PC-9 (cell line): ENCODE measurements at regions not wholly inside any gene's neighbourhood (a gene's known extent, or its start where the extent isn't known, plus 50 kb on each side); places are given as distances from the start of the nearest gene placed in this dataset.

Source experiments
- BruUV-seq: library from RNA; stranded (reverse); fragments of 400-500 nt; replicated peaks from 2 replicates; lab custom pipeline; 2021; lab: Mats Ljungman, UMichigan
- CTCF ChIA-PET: fragments of 300-600 bp; sonication (Branson Sonifier 250); formaldehyde crosslinking; loops from one replicate; lab custom pipeline; 2022; ENCODE audit warnings: antibody characterized with exemption; lab: Charles Lee
- POLR2A ChIA-PET: fragments of 300-600 bp; sonication (Branson Sonifier 250); formaldehyde crosslinking; loops from one replicate; lab custom pipeline; 2022; ENCODE audit warnings: antibody characterized with exemption; ENCODE audit not compliant: unreplicated experiment; lab: Charles Lee
- DNase-seq, 2 experiments: peaks; one replicate each; pipeline versions ENCODE4 v3.0.0 to v3.0.0-alpha.2; 2015 to 2022; ENCODE audit warnings: mixed read lengths in 1 of 2
- H2AFZ ChIP-seq: fragments of 200-600 bp; sonication (generic); 2 replicates; pipeline ENCODE4 v1.8.1; 2017; ENCODE audit warnings: antibody characterized with exemption
- H3F3A ChIP-seq: fragments of 200-600 bp; sonication (generic); 2 replicates; pipeline ENCODE4 v1.8.1; 2017; ENCODE audit warnings: antibody characterized with exemption, mild to moderate bottlenecking, low read depth; ENCODE audit not compliant: insufficient read depth
- H3K27ac ChIP-seq: fragments of 200-600 bp; sonication (generic); 2 replicates; pipeline ENCODE4 v1.6.1; 2016; ENCODE audit warnings: mixed run types
- H3K27me3 ChIP-seq: fragments of 200-600 bp; sonication (generic); 2 replicates; pipeline ENCODE4 v1.6.1; 2016; ENCODE audit warnings: low read depth, mixed run types; ENCODE audit not compliant: insufficient read depth
- H3K36me3 ChIP-seq: fragments of 200-600 bp; sonication (generic); 2 replicates; pipeline ENCODE4 v1.6.1; 2016; ENCODE audit warnings: low read depth, mixed run types
- H3K4me1 ChIP-seq: fragments of 200-600 bp; sonication (generic); replicated peaks from 2 replicates; pipeline ENCODE4 v1.6.1; 2016; ENCODE audit warnings: mixed run types; ENCODE audit not compliant: insufficient read depth
- H3K4me2 ChIP-seq: fragments of 200-600 bp; sonication (generic); 2 replicates; pipeline ENCODE4 v1.6.1; 2017; ENCODE audit warnings: mixed run types
- H3K4me3 ChIP-seq: fragments of 200-600 bp; sonication (generic); 2 replicates; pipeline ENCODE4 v1.6.1; 2016; ENCODE audit warnings: mixed run types
- H3K79me2 ChIP-seq: fragments of 200-600 bp; sonication (generic); 2 replicates; pipeline ENCODE4 v1.6.1; 2017; ENCODE audit warnings: low read depth, mixed run types
- H3K9me2 ChIP-seq: fragments of 200-600 bp; sonication (generic); 2 replicates; pipeline ENCODE4 v1.8.1; 2017; ENCODE audit warnings: mild to moderate bottlenecking; ENCODE audit not compliant: insufficient read depth
- H3K9me3 ChIP-seq: fragments of 200-600 bp; sonication (generic); 2 replicates; pipeline ENCODE4 v1.8.1; 2016; ENCODE audit warnings: low read depth; ENCODE audit not compliant: insufficient read depth
- H4K20me1 ChIP-seq: fragments of 200-600 bp; sonication (generic); 2 replicates; pipeline ENCODE4 v1.8.1; 2017; ENCODE audit not compliant: insufficient read depth
- EZH2 ChIP-seq: fragments of 200-600 bp; sonication (generic); IDR thresholded peaks from 2 replicates; pipeline ENCODE4 v1.8.0; 2017; ENCODE audit warnings: antibody characterized with exemption, low read depth
- intact Hi-C: fragments of 100-400 bp; cut with micrococcal nuclease; formaldehyde crosslinking; loops from one replicate; pipeline ENCODE4 v1.10.0; 2022; ENCODE audit not compliant: unreplicated experiment
- TF ChIP-seq, protein P1 (sequence below): fragments of 200-600 bp; sonication (generic); conservative IDR thresholded peaks from 2 replicates; pipeline ENCODE4 v1.6.1; 2017; ENCODE audit warnings: mixed run types, antibody characterized with exemption, mild to moderate bottlenecking, moderate library complexity

DNA sequence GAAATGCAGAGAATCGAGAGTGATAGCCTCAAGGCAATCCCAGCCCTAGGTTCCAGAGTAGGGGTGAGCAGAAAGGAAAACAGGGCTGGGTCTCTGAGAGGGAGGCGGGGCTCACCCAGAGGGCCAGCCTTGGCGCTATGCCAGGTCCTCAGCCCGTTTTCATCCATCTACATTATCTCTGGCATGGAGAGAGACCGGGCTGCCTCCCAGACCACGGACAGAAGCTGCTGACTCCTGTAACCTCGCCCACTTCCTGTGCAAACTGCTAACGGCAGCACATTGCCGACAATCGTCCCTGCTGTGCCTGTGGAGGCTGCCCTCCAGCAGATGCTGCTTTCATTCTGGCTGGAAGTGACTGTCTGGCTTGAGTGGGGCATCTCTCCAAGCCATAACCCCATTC lies 569.1 kb downstream of the NPHP4 start:
- Histone ChIP-seq H2AFZ (peak overlapping the region; percentile 58; the same call in 1 of the 2 replicates), H4K20me1 (no peaks in the 10 kb centered on the region), H3K79me2 (no peaks in the 10 kb centered on the region), H3K27ac (peak overlapping the region; percentile 87), H3K4me3 (peak overlapping the region; percentile 40; the same call in 1 of the 2 replicates), H3K9me2 (no peaks in the 10 kb centered on the region), H3K4me2 (peak overlapping the region; percentile 73), H3K36me3 (no peaks in the 10 kb centered on the region), H3F3A (peaks cover 15% of the 10 kb centered on the region), H3K27me3 (no peaks in the 10 kb centered on the region), H3K9me3 (no peaks in the 10 kb centered on the region), H3K4me1 (peaks cover 62% of the 10 kb centered on the region)
- no TSS peak for BruUV-seq
- ChIA-PET POLR2A (no interaction called here), CTCF (no interaction called here)
- no peak for TF ChIP-seq EZH2
- TF ChIP-seq, protein P1, sequence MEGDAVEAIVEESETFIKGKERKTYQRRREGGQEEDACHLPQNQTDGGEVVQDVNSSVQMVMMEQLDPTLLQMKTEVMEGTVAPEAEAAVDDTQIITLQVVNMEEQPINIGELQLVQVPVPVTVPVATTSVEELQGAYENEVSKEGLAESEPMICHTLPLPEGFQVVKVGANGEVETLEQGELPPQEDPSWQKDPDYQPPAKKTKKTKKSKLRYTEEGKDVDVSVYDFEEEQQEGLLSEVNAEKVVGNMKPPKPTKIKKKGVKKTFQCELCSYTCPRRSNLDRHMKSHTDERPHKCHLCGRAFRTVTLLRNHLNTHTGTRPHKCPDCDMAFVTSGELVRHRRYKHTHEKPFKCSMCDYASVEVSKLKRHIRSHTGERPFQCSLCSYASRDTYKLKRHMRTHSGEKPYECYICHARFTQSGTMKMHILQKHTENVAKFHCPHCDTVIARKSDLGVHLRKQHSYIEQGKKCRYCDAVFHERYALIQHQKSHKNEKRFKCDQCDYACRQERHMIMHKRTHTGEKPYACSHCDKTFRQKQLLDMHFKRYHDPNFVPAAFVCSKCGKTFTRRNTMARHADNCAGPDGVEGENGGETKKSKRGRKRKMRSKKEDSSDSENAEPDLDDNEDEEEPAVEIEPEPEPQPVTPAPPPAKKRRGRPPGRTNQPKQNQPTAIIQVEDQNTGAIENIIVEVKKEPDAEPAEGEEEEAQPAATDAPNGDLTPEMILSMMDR: no peak
- peak; percentile 66 to 69 for DNase-seq
- intact Hi-C loops: no loop called here

DNA sequence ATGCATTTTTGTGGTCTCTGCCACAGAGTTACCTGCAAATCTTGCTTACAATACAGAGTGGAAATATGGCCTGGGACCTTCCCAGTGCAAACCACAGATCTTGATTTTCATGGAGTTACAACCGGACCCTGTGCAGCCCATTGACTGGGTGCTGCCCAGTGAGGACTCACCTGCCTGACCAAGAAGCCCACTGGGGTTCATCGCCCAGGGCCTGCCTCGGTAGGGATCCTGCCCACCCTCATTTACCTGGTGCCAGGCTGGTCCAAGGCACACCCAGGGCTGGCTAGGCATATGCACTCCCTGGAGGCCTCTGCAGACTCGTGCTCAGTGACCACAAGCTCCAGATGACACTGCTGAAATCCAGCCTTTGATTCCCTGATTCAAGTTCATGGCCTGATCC lies 572.7 kb downstream of the NPHP4 start:
- no TSS peak for BruUV-seq
- H3K79me2 ChIP-seq: no peaks in the 10 kb centered on the region
- no peaks in the 10 kb centered on the region for H3K36me3 ChIP-seq
- TF ChIP-seq EZH2: no peak
- TF ChIP-seq, protein P1: no peak
- H3K4me3 ChIP-seq: no peak overlapping the region
- ChIA-PET POLR2A (no interaction called here), CTCF (no interaction called here)
- intact Hi-C loops: no loop called here
- no peaks in the 10 kb centered on the region for H3K9me3 ChIP-seq
- H3K4me2 ChIP-seq: no peak overlapping the region
- no peak overlapping the region for H3K27ac ChIP-seq
- DNase-seq: no peak
- no peaks in the 10 kb centered on the region for H4K20me1 ChIP-seq
- H2AFZ ChIP-seq: no peak overlapping the region
- peaks cover 8% of the 10 kb centered on the region for H3F3A ChIP-seq
- H3K4me1 ChIP-seq: peaks cover 32% of the 10 kb centered on the region
- H3K9me2 ChIP-seq: no peaks in the 10 kb centered on the region
- H3K27me3 ChIP-seq: no peaks in the 10 kb centered on the region

- Histone ChIP-seq H3K4me2 (no peak overlapping the region), H3K4me3 (no peak overlapping the region), H2AFZ (no peak overlapping the region), H3K36me3 (no peaks in the 10 kb centered on the region), H4K20me1 (no peaks in the 10 kb centered on the region), H3K79me2 (no peaks in the 10 kb centered on the region), H3F3A (no peaks in the 10 kb centered on the region), H3K27me3 (no peaks in the 10 kb centered on the region), H3K9me2 (no peaks in the 10 kb centered on the region), H3K9me3 (no peaks in the 10 kb centered on the region), H3K4me1 (0 out of 2 replicates have a peak, but pooled peaks cover 2% of the 10 kb centered on the region), H3K27ac (no peak overlapping the region)
- BruUV-seq: no TSS peak
- intact Hi-C loops: no loop called here
- ChIA-PET CTCF (no interaction called here), POLR2A (no interaction called here)
- no peak for DNase-seq
- TF ChIP-seq EZH2: no peak
- TF ChIP-seq, protein P1: no peak
These were observed 575.7 kb downstream of the NPHP4 start for GRCh38 chr1:5416518-5416917.
